ENCODE measurements at regions not wholly inside any gene's neighbourhood (a gene's known extent, or its start where the extent isn't known, plus 50 kb on each side); places are given as distances from the start of the nearest gene placed in this dataset.

DNA sequence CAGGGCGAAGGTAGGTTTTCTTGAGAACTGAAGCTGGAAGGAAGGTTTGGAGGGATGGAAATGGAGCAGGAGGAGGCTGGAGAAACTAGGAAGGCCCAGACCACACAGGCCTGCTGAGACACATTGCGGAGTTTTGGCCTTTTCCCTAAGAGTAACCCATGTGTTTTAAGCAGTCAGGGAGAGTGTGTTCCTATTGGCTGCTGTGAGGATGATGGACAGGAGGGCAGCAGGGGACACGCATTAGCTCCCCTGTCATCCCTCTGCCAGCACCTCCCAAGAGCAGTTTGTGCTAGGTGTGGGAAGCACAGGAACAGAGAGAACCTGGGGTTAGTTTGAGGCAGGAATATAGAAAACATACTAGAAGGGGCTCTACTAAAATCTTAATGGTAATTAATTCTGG lies 842.1 kb downstream of the TBC1D22A start:
- TF ChIP-seq CTCF (IDR thresholded peaks at IDR 0.05; ENCODE audit: low read depth, low read length, poor library complexity, severe bottlenecking): no peak
- no peak for TF ChIP-seq EZH2phosphoT487 (IDR thresholded peaks at IDR 0.05; ENCODE audit: borderline replicate concordance, low read length)
